ENCODE measurements at regions not wholly inside any gene's neighbourhood (a gene's known extent, or its start where the extent isn't known, plus 50 kb on each side); places are given as distances from the start of the nearest gene placed in this dataset.

DNA sequence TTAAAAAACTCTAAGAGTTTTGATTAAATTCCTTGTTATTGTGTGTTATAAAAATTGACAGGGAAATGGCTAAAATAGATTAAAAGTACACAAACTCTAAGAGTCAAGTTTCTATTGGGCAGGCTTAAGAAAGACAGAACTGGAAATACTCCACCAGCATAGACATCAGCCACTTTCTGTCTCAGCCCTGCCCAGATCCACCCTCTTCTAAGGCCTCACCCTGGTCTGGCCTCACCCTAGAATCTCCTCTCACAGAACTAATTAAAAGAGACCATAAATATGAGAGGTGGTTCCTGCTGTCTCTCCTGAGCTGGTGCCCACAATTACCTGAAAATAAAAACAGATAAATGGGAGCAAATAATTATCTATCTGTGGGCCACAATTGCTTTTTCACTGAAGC, 1951.0 kb downstream of the TP53TG3F start:
- Histone ChIP-seq H3K4me1 (ENCODE audit: insufficient read depth) (no peaks in the 10 kb centered on the region), H3K9me2 (ENCODE audit: insufficient read depth) (no peaks in the 10 kb centered on the region), H3K9me3 (ENCODE audit: low read depth) (no peaks in the 10 kb centered on the region), H3K4me2 (ENCODE audit: unreplicated experiment) (no peak overlapping the region), H2AFZ (no peak overlapping the region), H3K27ac (no peak overlapping the region), H4K20me1 (ENCODE audit: insufficient read depth) (no peaks in the 10 kb centered on the region), H3F3A (ENCODE audit: insufficient read depth) (no peaks in the 10 kb centered on the region), H3K9ac (no peak overlapping the region), H3K36me3 (ENCODE audit: low read depth) (no peaks in the 10 kb centered on the region), H3K79me2 (ENCODE audit: insufficient read depth) (no peaks in the 10 kb centered on the region), H3K4me3 (no peak overlapping the region), H3K27me3 (replicated peaks; ENCODE audit: insufficient read depth) (no peaks in the 10 kb centered on the region)
- TF ChIP-seq EZH2 (IDR thresholded peaks at IDR 0.05; ENCODE audit: insufficient read depth, poor library complexity, severe bottlenecking) (no peak), EZH2phosphoT487 (IDR thresholded peaks at IDR 0.05; ENCODE audit: insufficient read depth, low read depth) (no peak)
- DNase-seq = no peak
- in situ Hi-C loops (cut with MboI) = no loop called here

DNA sequence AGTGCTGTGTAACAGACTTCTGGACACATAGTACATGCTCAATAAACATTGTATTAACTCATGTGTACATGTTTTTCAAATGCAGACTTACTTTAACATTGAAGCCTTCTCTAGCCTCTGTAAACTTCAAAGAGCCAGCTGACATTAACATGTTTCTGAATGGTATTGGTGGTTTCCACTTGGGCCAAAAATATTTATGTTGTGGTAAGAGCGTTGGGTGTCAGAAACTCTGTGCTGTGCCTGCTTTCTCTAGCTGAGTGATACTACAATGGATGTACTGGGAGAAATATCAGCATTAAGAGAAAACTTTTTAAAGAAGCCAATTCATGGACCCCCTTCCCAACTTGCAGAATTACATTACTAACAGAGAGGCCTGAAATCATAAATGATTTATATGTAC, 1951.7 kb downstream of the TP53TG3F start:
- Histone ChIP-seq H2AFZ (no peak overlapping the region), H3F3A (ENCODE audit: insufficient read depth) (no peaks in the 10 kb centered on the region), H3K4me1 (ENCODE audit: insufficient read depth) (no peaks in the 10 kb centered on the region), H4K20me1 (ENCODE audit: insufficient read depth) (no peaks in the 10 kb centered on the region), H3K9ac (no peak overlapping the region), H3K4me2 (ENCODE audit: unreplicated experiment) (no peak overlapping the region), H3K27ac (no peak overlapping the region), H3K36me3 (ENCODE audit: low read depth) (no peaks in the 10 kb centered on the region), H3K9me2 (ENCODE audit: insufficient read depth) (no peaks in the 10 kb centered on the region), H3K79me2 (ENCODE audit: insufficient read depth) (no peaks in the 10 kb centered on the region), H3K4me3 (no peak overlapping the region), H3K9me3 (ENCODE audit: low read depth) (no peaks in the 10 kb centered on the region), H3K27me3 (replicated peaks; ENCODE audit: insufficient read depth) (no peaks in the 10 kb centered on the region)
- WGBS, 2 experiments (ENCODE audit: low coverage in 1 of 2, low lambda C conversion rate in 2 of 2, missing lambda C conversion rate in 2 of 2) = 13 to 28% methylated on average over 1 of the region's 1 CpG
- DNase-seq = no peak
- in situ Hi-C loops (cut with MboI) = no loop called here
- TF ChIP-seq EZH2phosphoT487 (IDR thresholded peaks at IDR 0.05; ENCODE audit: insufficient read depth, low read depth) = no peak
- no peak for TF ChIP-seq EZH2 (IDR thresholded peaks at IDR 0.05; ENCODE audit: insufficient read depth, poor library complexity, severe bottlenecking)

DNA sequence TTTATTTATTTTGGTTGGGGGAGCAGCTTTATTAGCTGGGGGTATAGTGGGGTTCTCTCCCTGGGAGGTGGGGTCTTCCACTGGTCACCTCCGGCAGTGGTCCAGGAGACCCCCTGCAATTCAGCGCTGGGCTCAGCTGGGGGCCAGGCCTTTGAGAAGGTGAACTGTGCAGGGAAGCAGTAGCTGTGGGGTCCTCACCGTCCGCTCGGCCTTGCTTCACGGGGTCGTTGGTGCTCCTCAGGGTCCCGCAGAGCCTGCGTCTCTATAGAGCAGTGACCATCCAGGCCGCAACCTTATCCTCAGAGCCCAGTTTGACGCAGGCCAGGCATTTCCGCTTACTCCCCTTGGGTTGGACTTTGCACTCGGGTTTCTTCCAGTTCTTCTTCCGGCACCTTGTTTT, 1954.7 kb downstream of the TP53TG3F start:
- H3K27me3 ChIP-seq (replicated peaks; ENCODE audit: insufficient read depth) = no peaks in the 10 kb centered on the region
- no peaks in the 10 kb centered on the region for H4K20me1 ChIP-seq (ENCODE audit: insufficient read depth)
- H3K79me2 ChIP-seq (ENCODE audit: insufficient read depth) = no peaks in the 10 kb centered on the region
- H3K9me2 ChIP-seq (ENCODE audit: insufficient read depth) = no peaks in the 10 kb centered on the region
- H3K27ac ChIP-seq = no peak overlapping the region
- no peaks in the 10 kb centered on the region for H3K4me1 ChIP-seq (ENCODE audit: insufficient read depth)
- no peak overlapping the region for H3K4me2 ChIP-seq (ENCODE audit: unreplicated experiment)
- no peak overlapping the region for H2AFZ ChIP-seq
- no peak overlapping the region for H3K4me3 ChIP-seq
- 62 to 66% methylated on average over 13 to 14 of the region's 14 CpGs for WGBS, 2 experiments (ENCODE audit: low coverage in 1 of 2, low lambda C conversion rate in 2 of 2, missing lambda C conversion rate in 2 of 2)
- DNase-seq = no peak
- no peaks in the 10 kb centered on the region for H3K9me3 ChIP-seq (ENCODE audit: low read depth)
- no peaks in the 10 kb centered on the region for H3F3A ChIP-seq (ENCODE audit: insufficient read depth)
- H3K36me3 ChIP-seq (ENCODE audit: low read depth) = no peaks in the 10 kb centered on the region
- TF ChIP-seq EZH2 (IDR thresholded peaks at IDR 0.05; ENCODE audit: insufficient read depth, poor library complexity, severe bottlenecking) = no peak
- no peak for TF ChIP-seq EZH2phosphoT487 (IDR thresholded peaks at IDR 0.05; ENCODE audit: insufficient read depth, low read depth)
- in situ Hi-C loops (cut with MboI) = no loop called here
- H3K9ac ChIP-seq = no peak overlapping the region

DNA sequence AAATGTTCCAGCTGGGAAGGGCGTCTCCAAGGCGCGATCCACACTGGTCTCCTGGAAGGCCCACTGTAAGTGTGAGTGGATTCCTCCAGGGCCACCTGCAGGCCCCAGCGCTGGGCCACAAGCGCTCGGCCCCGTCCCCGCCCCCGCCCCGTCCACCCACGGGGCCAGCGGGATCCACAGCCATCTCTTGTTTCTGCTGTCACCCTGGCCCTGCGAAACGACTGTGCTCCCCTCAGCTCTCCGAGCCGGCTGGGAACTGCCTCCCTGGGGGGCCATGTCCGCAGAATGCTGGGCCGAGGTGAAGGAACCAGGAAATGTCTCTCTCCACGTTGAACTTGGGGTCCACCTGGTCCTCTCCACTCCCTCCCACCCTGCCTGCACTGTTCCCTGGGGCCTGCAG, 1955.2 kb downstream of the TP53TG3F start:
- H3K9me3 ChIP-seq (ENCODE audit: low read depth) = no peaks in the 10 kb centered on the region
- WGBS, 2 experiments (ENCODE audit: low coverage in 1 of 2, low lambda C conversion rate in 2 of 2, missing lambda C conversion rate in 2 of 2) = 57 to 66% methylated on average over 12 to 19 of the region's 19 CpGs
- H3K36me3 ChIP-seq (ENCODE audit: low read depth) = no peaks in the 10 kb centered on the region
- H4K20me1 ChIP-seq (ENCODE audit: insufficient read depth) = no peaks in the 10 kb centered on the region
- H3K79me2 ChIP-seq (ENCODE audit: insufficient read depth) = no peaks in the 10 kb centered on the region
- TF ChIP-seq EZH2 (IDR thresholded peaks at IDR 0.05; ENCODE audit: insufficient read depth, poor library complexity, severe bottlenecking) (no peak), EZH2phosphoT487 (IDR thresholded peaks at IDR 0.05; ENCODE audit: insufficient read depth, low read depth) (no peak)
- DNase-seq = no peak
- H3K27ac ChIP-seq = no peak overlapping the region
- no peak overlapping the region for H2AFZ ChIP-seq
- H3K27me3 ChIP-seq (replicated peaks; ENCODE audit: insufficient read depth) = no peaks in the 10 kb centered on the region
- no peaks in the 10 kb centered on the region for H3F3A ChIP-seq (ENCODE audit: insufficient read depth)
- H3K4me2 ChIP-seq (ENCODE audit: unreplicated experiment) = no peak overlapping the region
- H3K9ac ChIP-seq = no peak overlapping the region
- no peak overlapping the region for H3K4me3 ChIP-seq
- no peaks in the 10 kb centered on the region for H3K9me2 ChIP-seq (ENCODE audit: insufficient read depth)
- in situ Hi-C loops (cut with MboI) = no loop called here
- H3K4me1 ChIP-seq (ENCODE audit: insufficient read depth) = no peaks in the 10 kb centered on the region

DNA sequence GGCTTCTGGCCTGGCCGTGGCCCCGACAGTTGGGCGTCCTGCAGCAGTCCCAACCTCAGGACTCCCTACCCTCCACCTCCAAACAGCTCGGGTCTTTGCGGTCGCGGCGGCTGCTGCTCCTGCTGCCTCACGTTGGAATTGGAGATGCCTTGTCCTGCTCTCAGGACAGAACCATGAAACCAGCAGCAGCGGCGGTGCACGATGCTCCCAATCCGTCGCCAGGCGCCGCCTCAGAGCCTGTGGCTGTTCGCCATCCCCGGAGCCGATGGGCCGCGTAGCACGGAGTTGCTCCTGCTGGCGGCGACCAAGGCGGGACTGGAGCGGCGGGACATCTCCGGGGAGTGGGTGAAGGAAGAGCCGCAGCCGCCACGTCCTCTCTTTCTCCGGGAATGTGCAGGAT, 1965.9 kb downstream of the TP53TG3F start:
- no peaks in the 10 kb centered on the region for H3K79me2 ChIP-seq (ENCODE audit: insufficient read depth)
- H3K9ac ChIP-seq = no peak overlapping the region
- WGBS, 2 experiments (ENCODE audit: low coverage in 1 of 2, low lambda C conversion rate in 2 of 2, missing lambda C conversion rate in 2 of 2) = 26 to 36% methylated on average over 32 of the region's 32 CpGs
- H3K9me3 ChIP-seq (ENCODE audit: low read depth) = no peaks in the 10 kb centered on the region
- H3K27me3 ChIP-seq (replicated peaks; ENCODE audit: insufficient read depth) = no peaks in the 10 kb centered on the region
- TF ChIP-seq EZH2phosphoT487 (IDR thresholded peaks at IDR 0.05; ENCODE audit: insufficient read depth, low read depth) = no peak
- in situ Hi-C loops (cut with MboI) = no loop called here
- H2AFZ ChIP-seq = no peak overlapping the region
- no peak overlapping the region for H3K4me3 ChIP-seq
- H3K9me2 ChIP-seq (ENCODE audit: insufficient read depth) = no peaks in the 10 kb centered on the region
- H3K4me2 ChIP-seq (ENCODE audit: unreplicated experiment) = no peak overlapping the region
- no peaks in the 10 kb centered on the region for H3K4me1 ChIP-seq (ENCODE audit: insufficient read depth)
- no peaks in the 10 kb centered on the region for H4K20me1 ChIP-seq (ENCODE audit: insufficient read depth)
- DNase-seq = no peak
- no peaks in the 10 kb centered on the region for H3F3A ChIP-seq (ENCODE audit: insufficient read depth)
- H3K27ac ChIP-seq = no peak overlapping the region
- H3K36me3 ChIP-seq (ENCODE audit: low read depth) = no peaks in the 10 kb centered on the region

All from GM23248 (cell line).